DOHH2 (cell line): ENCODE measurements at regions not wholly inside any gene's neighbourhood (a gene's known extent, or its start where the extent isn't known, plus 50 kb on each side); places are given as distances from the start of the nearest gene placed in this dataset.

ENCODE experiments used
- H3F3A ChIP-seq: fragments of 200-600 bp; sonication (generic), shearing (Covaris generic); 2 replicates; pipeline ENCODE4 v1.6.0; 2016; ENCODE audit warnings: antibody characterized with exemption, mild to moderate bottlenecking; ENCODE audit not compliant: control insufficient read depth, insufficient read depth
- H3K27ac ChIP-seq: fragments of 200-600 bp; sonication (generic); 2 replicates; pipeline ENCODE4 v1.5.1; 2014; ENCODE audit warnings: low read depth, mild to moderate bottlenecking, low read length, moderate library complexity
- H3K27me3 ChIP-seq: fragments of 200-600 bp; sonication (generic); 2 replicates; pipeline ENCODE4 v1.6.1; 2014; ENCODE audit warnings: mild to moderate bottlenecking, low read length, mixed read lengths; ENCODE audit not compliant: control insufficient read depth
- H3K36me3 ChIP-seq: fragments of 200-600 bp; sonication (generic); 2 replicates; pipeline ENCODE4 v1.6.1; 2014; ENCODE audit warnings: mild to moderate bottlenecking, low read length, moderate library complexity, mixed read lengths; ENCODE audit not compliant: control insufficient read depth
- H3K4me1 ChIP-seq: fragments of 200-600 bp; sonication (generic); 2 replicates; pipeline ENCODE4 v1.6.1; 2014; ENCODE audit warnings: mild to moderate bottlenecking, low read length, mixed read lengths; ENCODE audit not compliant: control insufficient read depth
- H3K4me2 ChIP-seq: fragments of 200-600 bp; sonication (generic); 2 replicates; pipeline ENCODE4 v1.6.0; 2014; ENCODE audit warnings: mild to moderate bottlenecking, low read length, moderate library complexity
- H3K4me3 ChIP-seq: fragments of 200-600 bp; sonication (generic); 2 replicates; pipeline ENCODE4 v1.5.1; 2014; ENCODE audit warnings: mild to moderate bottlenecking, low read length, mixed read lengths
- H3K79me2 ChIP-seq: fragments of 200-600 bp; sonication (generic); 2 replicates; pipeline ENCODE4 v1.6.1; 2014; ENCODE audit warnings: mild to moderate bottlenecking, low read length, mixed read lengths; ENCODE audit not compliant: control insufficient read depth
- H3K9me2 ChIP-seq: fragments of 200-600 bp; sonication (generic); replicated peaks from 2 replicates; pipeline ENCODE4 v1.6.1; 2014; ENCODE audit warnings: mild to moderate bottlenecking, low read length, mixed read lengths; ENCODE audit not compliant: control insufficient read depth
- H3K9me3 ChIP-seq: fragments of 200-600 bp; sonication (generic); 2 replicates; pipeline ENCODE4 v1.6.1; 2014; ENCODE audit warnings: antibody characterized with exemption, low read length, mixed read lengths; ENCODE audit not compliant: control insufficient read depth, insufficient read depth
- H4K20me1 ChIP-seq: fragments of 200-600 bp; sonication (generic); 2 replicates; pipeline ENCODE4 v1.6.0; 2014; ENCODE audit warnings: low read depth, mild to moderate bottlenecking, antibody characterized with exemption, low read length, moderate library complexity; ENCODE audit not compliant: control insufficient read depth, insufficient read depth
- CTCF ChIP-seq: fragments of 200-600 bp; sonication (generic); IDR thresholded peaks from one replicate; pipeline ENCODE4 v1.5.1; 2014; ENCODE audit warnings: antibody characterized with exemption, mild to moderate bottlenecking, low read depth, low read length; ENCODE audit not compliant: poor library complexity, severe bottlenecking
- EZH2phosphoT487 ChIP-seq: fragments of 200-600 bp; sonication (generic); IDR thresholded peaks from 2 replicates; pipeline ENCODE4 v1.6.1; 2017; ENCODE audit warnings: borderline replicate concordance, mild to moderate bottlenecking, antibody characterized with exemption, low read length, moderate library complexity, mixed read lengths

- H3K4me2 ChIP-seq = no peak overlapping the region
- TF ChIP-seq CTCF = no peak
- no peak for TF ChIP-seq EZH2phosphoT487
- H3K9me3 ChIP-seq = no peaks in the 10 kb centered on the region; the same call in 1 of the 2 replicates
- H3K4me1 ChIP-seq = no peaks in the 10 kb centered on the region
- no peak overlapping the region for H3K27ac ChIP-seq
- no peaks in the 10 kb centered on the region for H3K79me2 ChIP-seq
- H3K36me3 ChIP-seq = no peaks in the 10 kb centered on the region
- no peaks in the 10 kb centered on the region for H3K27me3 ChIP-seq
- no peaks in the 10 kb centered on the region for H3K9me2 ChIP-seq
- H4K20me1 ChIP-seq = no peaks in the 10 kb centered on the region
- no peaks in the 10 kb centered on the region for H3F3A ChIP-seq
- no peak overlapping the region for H3K4me3 ChIP-seq
Observed at GRCh38 chr5:107231191-107231590, 439.5 kb downstream of the EFNA5 start.

- H3K4me2 ChIP-seq = no peak overlapping the region
Observed at GRCh38 chr5:107230367-107230766, 440.4 kb downstream of the EFNA5 start.

GRCh38 chr5:107228226-107228625, 442.5 kb downstream of the EFNA5 start:
- Histone ChIP-seq H3K4me2 (no peak overlapping the region), H3K4me1 (no peaks in the 10 kb centered on the region), H3K9me2 (no peaks in the 10 kb centered on the region), H3K79me2 (no peaks in the 10 kb centered on the region), H3K36me3 (no peaks in the 10 kb centered on the region), H3K27ac (no peak overlapping the region), H3K4me3 (no peak overlapping the region), H3K27me3 (no peaks in the 10 kb centered on the region), H3K9me3 (no peaks in the 10 kb centered on the region; the same call in 1 of the 2 replicates), H3F3A (no peaks in the 10 kb centered on the region), H4K20me1 (no peaks in the 10 kb centered on the region)
- TF ChIP-seq EZH2phosphoT487 (no peak), CTCF (no peak)

More at GRCh38 chr5:107230367-107230766, 440.4 kb downstream of the EFNA5 start:
- H3K79me2 ChIP-seq = no peaks in the 10 kb centered on the region
- no peaks in the 10 kb centered on the region for H3F3A ChIP-seq
- no peaks in the 10 kb centered on the region for H3K4me1 ChIP-seq
- no peak overlapping the region for H3K27ac ChIP-seq
- no peaks in the 10 kb centered on the region for H4K20me1 ChIP-seq
- H3K4me3 ChIP-seq = no peak overlapping the region
- H3K9me3 ChIP-seq = no peaks in the 10 kb centered on the region; the same call in 1 of the 2 replicates
- H3K36me3 ChIP-seq = no peaks in the 10 kb centered on the region
- H3K27me3 ChIP-seq = no peaks in the 10 kb centered on the region
- no peak for TF ChIP-seq CTCF
- TF ChIP-seq EZH2phosphoT487 = no peak
- no peaks in the 10 kb centered on the region for H3K9me2 ChIP-seq

- TF ChIP-seq CTCF (no peak), EZH2phosphoT487 (no peak)
- Histone ChIP-seq H3F3A (no peaks in the 10 kb centered on the region), H3K9me3 (no peaks in the 10 kb centered on the region), H3K4me1 (no peaks in the 10 kb centered on the region), H4K20me1 (no peaks in the 10 kb centered on the region), H3K79me2 (no peaks in the 10 kb centered on the region), H3K36me3 (no peaks in the 10 kb centered on the region), H3K27me3 (no peaks in the 10 kb centered on the region), H3K4me3 (no peak overlapping the region), H3K27ac (no peak overlapping the region), H3K9me2 (no peaks in the 10 kb centered on the region; the same call in 1 of the 2 replicates), H3K4me2 (no peak overlapping the region)
Observed at GRCh38 chr5:107224272-107224671, 446.5 kb downstream of the EFNA5 start.
